ENCODE measurements at regions not wholly inside any gene's neighbourhood (a gene's known extent, or its start where the extent isn't known, plus 50 kb on each side); places are given as distances from the start of the nearest gene placed in this dataset.

DNA sequence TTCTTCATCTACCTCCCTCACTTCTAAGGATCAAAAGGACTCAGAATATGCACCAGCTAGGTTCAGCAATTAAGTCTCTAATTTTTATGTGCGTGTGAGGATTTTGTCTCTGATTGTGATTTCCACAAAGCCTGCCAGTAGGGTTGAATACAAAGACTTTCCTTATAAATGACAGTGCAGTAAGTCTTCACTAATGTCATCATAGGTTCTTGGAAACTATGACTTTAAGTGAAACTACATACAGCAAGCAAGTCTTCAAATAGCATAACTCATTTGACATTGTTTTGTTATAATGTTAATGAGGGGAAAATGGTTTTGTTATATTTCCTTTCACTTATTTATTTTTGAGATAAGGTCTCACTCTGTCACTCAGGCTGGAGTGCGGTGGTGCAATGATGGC, 526.3 kb upstream of the DCC start:
- TF ChIP-seq, protein P1, sequence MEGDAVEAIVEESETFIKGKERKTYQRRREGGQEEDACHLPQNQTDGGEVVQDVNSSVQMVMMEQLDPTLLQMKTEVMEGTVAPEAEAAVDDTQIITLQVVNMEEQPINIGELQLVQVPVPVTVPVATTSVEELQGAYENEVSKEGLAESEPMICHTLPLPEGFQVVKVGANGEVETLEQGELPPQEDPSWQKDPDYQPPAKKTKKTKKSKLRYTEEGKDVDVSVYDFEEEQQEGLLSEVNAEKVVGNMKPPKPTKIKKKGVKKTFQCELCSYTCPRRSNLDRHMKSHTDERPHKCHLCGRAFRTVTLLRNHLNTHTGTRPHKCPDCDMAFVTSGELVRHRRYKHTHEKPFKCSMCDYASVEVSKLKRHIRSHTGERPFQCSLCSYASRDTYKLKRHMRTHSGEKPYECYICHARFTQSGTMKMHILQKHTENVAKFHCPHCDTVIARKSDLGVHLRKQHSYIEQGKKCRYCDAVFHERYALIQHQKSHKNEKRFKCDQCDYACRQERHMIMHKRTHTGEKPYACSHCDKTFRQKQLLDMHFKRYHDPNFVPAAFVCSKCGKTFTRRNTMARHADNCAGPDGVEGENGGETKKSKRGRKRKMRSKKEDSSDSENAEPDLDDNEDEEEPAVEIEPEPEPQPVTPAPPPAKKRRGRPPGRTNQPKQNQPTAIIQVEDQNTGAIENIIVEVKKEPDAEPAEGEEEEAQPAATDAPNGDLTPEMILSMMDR (conservative IDR thresholded peaks at IDR 0.05; ENCODE audit: low read depth, low read length), result no peak
- no peak for TF ChIP-seq EZH2 (IDR thresholded peaks at IDR 0.05; ENCODE audit: low read length, unreplicated experiment)
